ENCODE measurements at regions not wholly inside any gene's neighbourhood (a gene's known extent, or its start where the extent isn't known, plus 50 kb on each side); places are given as distances from the start of the nearest gene placed in this dataset.

DNA sequence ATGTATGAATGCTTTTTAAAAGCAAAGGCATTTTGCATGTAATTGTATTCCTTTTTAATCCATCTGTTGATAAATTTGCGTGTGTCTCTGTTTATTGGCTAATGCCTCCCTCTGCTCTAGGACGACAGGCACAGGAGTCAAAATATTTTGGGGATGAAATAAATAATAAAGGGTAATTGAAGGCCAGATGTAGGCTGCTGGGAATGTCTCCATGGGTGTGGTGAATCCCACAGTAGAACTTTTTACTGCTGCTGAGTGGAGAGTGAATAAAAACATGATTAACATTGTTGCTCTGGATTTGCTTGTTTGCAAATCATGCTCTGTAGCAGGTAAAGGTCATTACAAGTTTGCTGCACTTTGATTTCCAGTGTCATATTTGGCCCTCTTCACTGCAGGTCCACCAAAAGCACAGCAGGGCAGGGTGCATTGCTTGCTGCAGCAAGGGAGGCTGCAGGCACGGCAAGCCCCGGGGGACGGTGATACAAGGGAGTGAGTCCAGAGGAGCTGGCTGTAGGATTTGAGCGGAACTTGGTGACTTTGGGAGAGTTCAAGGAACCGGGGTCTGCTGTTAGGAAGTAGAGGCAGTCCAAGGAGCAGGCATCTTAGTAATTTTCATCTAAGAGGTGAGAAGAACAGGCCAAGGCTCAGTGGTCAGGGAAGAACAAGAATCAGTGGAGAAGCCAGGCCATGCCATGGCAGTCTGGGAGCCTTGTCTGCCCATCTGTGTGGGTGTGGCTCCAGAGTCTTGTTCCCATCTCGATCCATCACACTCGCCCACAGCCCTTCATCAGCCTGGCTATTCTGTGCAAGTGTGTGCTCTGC, 201.5 kb upstream of the RAB6C start:
- TF ChIP-seq POLR2AphosphoS5 (IDR thresholded peaks at IDR 0.05; ENCODE audit: low read depth, low read length) (no peak), POLR2A (IDR thresholded peaks at IDR 0.05; ENCODE audit: low read depth, low read length) (no peak), TAF1 (IDR thresholded peaks at IDR 0.05; ENCODE audit: low read depth, low read length) (no peak)
